CD4-positive, alpha-beta T cell treated with Interleukin-17A for 1 hour (primary cell): ENCODE measurements at regions not wholly inside any gene's neighbourhood (a gene's known extent, or its start where the extent isn't known, plus 50 kb on each side); places are given as distances from the start of the nearest gene placed in this dataset.
"Not testable (repeated sequence)": the region's sequence is repeated elsewhere in the genome, so short reads cannot be mapped to it uniquely, and the experiment has no call there.

Source experiments
- DNase-seq: peaks from one replicate; pipeline ENCODE4 v3.0.0-alpha.2; 2020

GRCh38 chr12:89151536-89151935, 200.8 kb downstream of the DUSP6 start:
- DNase-seq, result no peak

- not testable (repeated sequence) for DNase-seq
Observed at GRCh38 chr12:89150789-89151188, 201.5 kb downstream of the DUSP6 start.

GRCh38 chr12:89140602-89141238, 211.6 kb downstream of the DUSP6 start:
- DNase-seq, result no peak

- DNase-seq, result no peak
Observed at GRCh38 chr12:89140141-89140540, 212.2 kb downstream of the DUSP6 start.

GRCh38 chr12:89139390-89139789, 212.9 kb downstream of the DUSP6 start:
- no peak for DNase-seq

GRCh38 chr12:89138048-89138852, 214.1 kb downstream of the DUSP6 start:
- no peak for DNase-seq

- DNase-seq, result no peak
Observed at GRCh38 chr12:89135976-89136634, 216.2 kb downstream of the DUSP6 start.

GRCh38 chr12:89134213-89134770, 218.0 kb downstream of the DUSP6 start:
- no peak for DNase-seq

GRCh38 chr12:89129167-89129870, 223.0 kb downstream of the DUSP6 start:
- DNase-seq, result no peak

GRCh38 chr12:89126712-89127111, 225.6 kb downstream of the DUSP6 start:
- no peak for DNase-seq

- DNase-seq, result no peak
Observed at GRCh38 chr12:89122852-89123251, 229.4 kb downstream of the DUSP6 start.

GRCh38 chr12:89117448-89118034, 234.8 kb downstream of the DUSP6 start:
- DNase-seq, result no peak

- DNase-seq, result no peak
Observed at GRCh38 chr12:89111964-89112363, 240.3 kb downstream of the DUSP6 start.

- DNase-seq, result no peak
Observed at GRCh38 chr12:89108265-89108664, 244.0 kb downstream of the DUSP6 start.

GRCh38 chr12:89106950-89107349, 245.4 kb downstream of the DUSP6 start:
- no peak for DNase-seq

GRCh38 chr12:89105243-89105642, 247.1 kb downstream of the DUSP6 start:
- no peak for DNase-seq

- no peak for DNase-seq
Observed at GRCh38 chr12:89103831-89104230, 248.5 kb downstream of the DUSP6 start.

- DNase-seq, result no peak
Observed at GRCh38 chr12:89101440-89101839, 250.9 kb downstream of the DUSP6 start.

GRCh38 chr12:89098441-89099112, 253.7 kb downstream of the DUSP6 start:
- DNase-seq, result no peak

GRCh38 chr12:89092297-89092696, 260.0 kb downstream of the DUSP6 start:
- DNase-seq, result no peak

- DNase-seq, result no peak
Observed at GRCh38 chr12:89091293-89091841, 260.9 kb downstream of the DUSP6 start.

GRCh38 chr12:89089264-89089663, 263.0 kb downstream of the DUSP6 start:
- no peak for DNase-seq
